ENCODE measurements at regions not wholly inside any gene's neighbourhood (a gene's known extent, or its start where the extent isn't known, plus 50 kb on each side); places are given as distances from the start of the nearest gene placed in this dataset.
"Not testable (repeated sequence)": the region's sequence is repeated elsewhere in the genome, so short reads cannot be mapped to it uniquely, and the experiment has no call there.

GRCh38 chr6:100084316-100084990 is 90.4 kb upstream of the MCHR2 start:
- Histone ChIP-seq H3K36me3 (ENCODE audit: insufficient read depth, low read length) (no peaks in the 10 kb centered on the region), H3K79me2 (ENCODE audit: low read length) (no peaks in the 10 kb centered on the region), H3K27ac (ENCODE audit: low read length) (no peak overlapping the region), H3K9me2 (replicated peaks; ENCODE audit: insufficient read depth, low read length) (no peaks in the 10 kb centered on the region), H2AFZ (ENCODE audit: low read length) (no peak overlapping the region), H3K9me3 (ENCODE audit: low read length) (no peaks in the 10 kb centered on the region), H3K9ac (ENCODE audit: low read length) (no peak overlapping the region), H3K4me1 (ENCODE audit: low read length) (no peaks in the 10 kb centered on the region), H3K27me3 (ENCODE audit: low read length) (no peaks in the 10 kb centered on the region), H3K4me2 (ENCODE audit: low read depth, low read length, poor library complexity, severe bottlenecking) (no peak overlapping the region), H4K20me1 (ENCODE audit: insufficient read depth, low read depth, low read length) (no peaks in the 10 kb centered on the region), H3K4me3 (ENCODE audit: low read length) (no peak overlapping the region)
- no peak for DNase-seq

GRCh38 chr6:100078509-100078908 is 84.5 kb upstream of the MCHR2 start:
- H3K4me2 ChIP-seq (ENCODE audit: low read depth, low read length, poor library complexity, severe bottlenecking), result no peak overlapping the region
- H3K27me3 ChIP-seq (ENCODE audit: low read length), result no peaks in the 10 kb centered on the region
- peak; percentile 63 for DNase-seq
- no peaks in the 10 kb centered on the region for H4K20me1 ChIP-seq (ENCODE audit: insufficient read depth, low read depth, low read length)
- H3K9ac ChIP-seq (ENCODE audit: low read length), result no peak overlapping the region
- H3K27ac ChIP-seq (ENCODE audit: low read length), result no peak overlapping the region
- no peaks in the 10 kb centered on the region for H3K79me2 ChIP-seq (ENCODE audit: low read length)
- no peak overlapping the region for H3K4me3 ChIP-seq (ENCODE audit: low read length)
- H3K36me3 ChIP-seq (ENCODE audit: insufficient read depth, low read length), result no peaks in the 10 kb centered on the region
- H2AFZ ChIP-seq (ENCODE audit: low read length), result no peak overlapping the region
- no peaks in the 10 kb centered on the region for H3K4me1 ChIP-seq (ENCODE audit: low read length)
- no peaks in the 10 kb centered on the region for H3K9me2 ChIP-seq (replicated peaks; ENCODE audit: insufficient read depth, low read length)
- no peaks in the 10 kb centered on the region for H3K9me3 ChIP-seq (ENCODE audit: low read length)

GRCh38 chr6:100065348-100065747 is 71.3 kb upstream of the MCHR2 start:
- H4K20me1 ChIP-seq (ENCODE audit: insufficient read depth, low read depth, low read length), result no peaks in the 10 kb centered on the region
- no peak overlapping the region for H2AFZ ChIP-seq (ENCODE audit: low read length)
- H3K36me3 ChIP-seq (ENCODE audit: insufficient read depth, low read length), result no peaks in the 10 kb centered on the region
- H3K4me3 ChIP-seq (ENCODE audit: low read length), result no peak overlapping the region
- H3K27ac ChIP-seq (ENCODE audit: low read length), result no peak overlapping the region
- H3K9ac ChIP-seq (ENCODE audit: low read length), result no peak overlapping the region
- no peaks in the 10 kb centered on the region for H3K79me2 ChIP-seq (ENCODE audit: low read length)
- H3K27me3 ChIP-seq (ENCODE audit: low read length), result no peaks in the 10 kb centered on the region
- no peak for DNase-seq
- no peak overlapping the region for H3K4me2 ChIP-seq (ENCODE audit: low read depth, low read length, poor library complexity, severe bottlenecking)
- no peaks in the 10 kb centered on the region for H3K4me1 ChIP-seq (ENCODE audit: low read length)
- H3K9me3 ChIP-seq (ENCODE audit: low read length), result no peaks in the 10 kb centered on the region
- no peaks in the 10 kb centered on the region for H3K9me2 ChIP-seq (replicated peaks; ENCODE audit: insufficient read depth, low read length)

- Histone ChIP-seq H4K20me1 (ENCODE audit: insufficient read depth, low read depth, low read length) (no peaks in the 10 kb centered on the region), H3K4me2 (ENCODE audit: low read depth, low read length, poor library complexity, severe bottlenecking) (no peak overlapping the region), H3K27ac (ENCODE audit: low read length) (no peak overlapping the region)
These were observed 68.6 kb upstream of the MCHR2 start for GRCh38 chr6:100062621-100063020.

GRCh38 chr6:100057941-100058340 is 63.9 kb upstream of the MCHR2 start:
- Histone ChIP-seq H4K20me1 (ENCODE audit: insufficient read depth, low read depth, low read length) (no peaks in the 10 kb centered on the region), H3K27ac (ENCODE audit: low read length) (no peak overlapping the region), H3K27me3 (ENCODE audit: low read length) (no peaks in the 10 kb centered on the region), H2AFZ (ENCODE audit: low read length) (no peak overlapping the region), H3K4me1 (ENCODE audit: low read length) (no peaks in the 10 kb centered on the region), H3K4me3 (ENCODE audit: low read length) (no peak overlapping the region), H3K9ac (ENCODE audit: low read length) (no peak overlapping the region), H3K4me2 (ENCODE audit: low read depth, low read length, poor library complexity, severe bottlenecking) (no peak overlapping the region), H3K79me2 (ENCODE audit: low read length) (no peaks in the 10 kb centered on the region), H3K9me3 (ENCODE audit: low read length) (no peaks in the 10 kb centered on the region), H3K36me3 (ENCODE audit: insufficient read depth, low read length) (no peaks in the 10 kb centered on the region), H3K9me2 (replicated peaks; ENCODE audit: insufficient read depth, low read length) (no peaks in the 10 kb centered on the region)
- DNase-seq, result no peak

More at GRCh38 chr6:100062621-100063020, 68.6 kb upstream of the MCHR2 start:
- H3K27me3 ChIP-seq (ENCODE audit: low read length), result no peaks in the 10 kb centered on the region
- no peak overlapping the region for H3K4me3 ChIP-seq (ENCODE audit: low read length)
- H3K9me2 ChIP-seq (replicated peaks; ENCODE audit: insufficient read depth, low read length), result no peaks in the 10 kb centered on the region
- H2AFZ ChIP-seq (ENCODE audit: low read length), result no peak overlapping the region
- no peaks in the 10 kb centered on the region for H3K79me2 ChIP-seq (ENCODE audit: low read length)
- no peaks in the 10 kb centered on the region for H3K36me3 ChIP-seq (ENCODE audit: insufficient read depth, low read length)
- DNase-seq, result no peak
- no peaks in the 10 kb centered on the region for H3K9me3 ChIP-seq (ENCODE audit: low read length)
- H3K9ac ChIP-seq (ENCODE audit: low read length), result no peak overlapping the region
- no peaks in the 10 kb centered on the region for H3K4me1 ChIP-seq (ENCODE audit: low read length)

GRCh38 chr6:100050550-100050949 is 56.5 kb upstream of the MCHR2 start:
- H3K79me2 ChIP-seq (ENCODE audit: low read length), result no peaks in the 10 kb centered on the region
- H3K36me3 ChIP-seq (ENCODE audit: insufficient read depth, low read length), result no peaks in the 10 kb centered on the region
- H3K4me2 ChIP-seq (ENCODE audit: low read depth, low read length, poor library complexity, severe bottlenecking), result no peak overlapping the region
- H2AFZ ChIP-seq (ENCODE audit: low read length), result no peak overlapping the region
- H3K27me3 ChIP-seq (ENCODE audit: low read length), result no peaks in the 10 kb centered on the region
- no peaks in the 10 kb centered on the region for H3K9me3 ChIP-seq (ENCODE audit: low read length)
- H3K4me3 ChIP-seq (ENCODE audit: low read length), result no peak overlapping the region
- H3K4me1 ChIP-seq (ENCODE audit: low read length), result no peaks in the 10 kb centered on the region
- H4K20me1 ChIP-seq (ENCODE audit: insufficient read depth, low read depth, low read length), result no peaks in the 10 kb centered on the region
- H3K9me2 ChIP-seq (replicated peaks; ENCODE audit: insufficient read depth, low read length), result no peaks in the 10 kb centered on the region
- DNase-seq, result no peak
- no peak overlapping the region for H3K9ac ChIP-seq (ENCODE audit: low read length)
- no peak overlapping the region for H3K27ac ChIP-seq (ENCODE audit: low read length)

- H3K4me3 ChIP-seq (ENCODE audit: low read length); H2AFZ ChIP-seq (ENCODE audit: low read length); H3K79me2 ChIP-seq (ENCODE audit: low read length); DNase-seq; H3K27ac ChIP-seq (ENCODE audit: low read length); H3K9ac ChIP-seq (ENCODE audit: low read length); H3K9me3 ChIP-seq (ENCODE audit: low read length); H3K9me2 ChIP-seq (replicated peaks; ENCODE audit: insufficient read depth, low read length); H3K27me3 ChIP-seq (ENCODE audit: low read length); H3K4me2 ChIP-seq (ENCODE audit: low read depth, low read length, poor library complexity, severe bottlenecking); H4K20me1 ChIP-seq (ENCODE audit: insufficient read depth, low read depth, low read length); H3K36me3 ChIP-seq (ENCODE audit: insufficient read depth, low read length); H3K4me1 ChIP-seq (ENCODE audit: low read length): not testable (repeated sequence)
These were observed 49.9 kb upstream of the MCHR2 start for GRCh38 chr6:100043961-100044360.

All from Karpas-422 (cell line).